Vagina (tissue), 2 donors: ENCODE measurements at regions not wholly inside any gene's neighbourhood (a gene's known extent, or its start where the extent isn't known, plus 50 kb on each side); places are given as distances from the start of the nearest gene placed in this dataset.

Experiments
- CTCF ChIP-seq, 3 experiments: fragments of 450-650 bp in 2 of 3; fragments of 200-600 bp in 1 of 3; sonication (generic) in 1 of 3; IDR thresholded peaks; one replicate each; pipeline ENCODE4 v1.5.1; 2017 to 2019; ENCODE audit warnings: antibody characterized with exemption in 3 of 3, mild to moderate bottlenecking in 2 of 3, moderate library complexity in 2 of 3
- POLR2AphosphoS5 ChIP-seq, 2 donors: sonication (generic); formaldehyde crosslinking; IDR thresholded peaks; one replicate each; pipeline ENCODE4 v1.9.0; 2017; ENCODE audit warnings: antibody characterized with exemption in 2 of 2, mild to moderate bottlenecking in 2 of 2, low read depth in 1 of 2; ENCODE audit not compliant: insufficient read depth in 1 of 2

GRCh38 chr12:28140404-28140803 lies 49.9 kb upstream of the CCDC91 start:
- TF ChIP-seq POLR2AphosphoS5 (IDR thresholded peaks at IDR 0.05; ENCODE audit: insufficient read depth in 1 of 2, low read depth in 1 of 2) (no peak), CTCF (IDR thresholded peaks at IDR 0.05) (no peak)
